IgD-negative memory B cell (primary cell): ENCODE measurements at regions not wholly inside any gene's neighbourhood (a gene's known extent, or its start where the extent isn't known, plus 50 kb on each side); places are given as distances from the start of the nearest gene placed in this dataset.

Experiments
- H3K27ac Mint-ChIP-seq, 3 donors: one replicate each; pipeline ENCODE4 v1.8.0; 2020 to 2022; ENCODE audit warnings: mild to moderate bottlenecking in 3 of 3, mixed read lengths in 3 of 3, moderate library complexity in 1 of 3
- H3K27me3 Mint-ChIP-seq: one replicate; pipeline ENCODE4 v1.8.0; 2021; ENCODE audit warnings: mixed read lengths
- H3K36me3 Mint-ChIP-seq: one replicate; pipeline ENCODE4 v1.8.0; 2020; ENCODE audit warnings: mild to moderate bottlenecking, mixed read lengths
- H3K4me1 Mint-ChIP-seq, 3 donors: one replicate each; pipeline ENCODE4 v1.8.0; 2020 to 2022; ENCODE audit warnings: mixed read lengths in 3 of 3, mild to moderate bottlenecking in 1 of 3
- H3K4me3 Mint-ChIP-seq, 4 donors: one replicate each; pipeline ENCODE4 v1.8.0; 2020 to 2022; ENCODE audit warnings: mild to moderate bottlenecking in 4 of 4, mixed read lengths in 4 of 4, moderate library complexity in 3 of 4
- H3K9me3 Mint-ChIP-seq, 3 donors: one replicate each; pipeline ENCODE4 v1.8.0; 2020 to 2021; ENCODE audit warnings: mixed read lengths in 3 of 3, mild to moderate bottlenecking in 1 of 3

GRCh38 chr2:2876331-2877221, 501.0 kb downstream of the EIPR1 start:
- no peak overlapping the region for H3K4me3 Mint-ChIP-seq
- H3K4me1 Mint-ChIP-seq = peaks cover 4 to 18% (median 9%) of the 10 kb centered on the region in 3 donors
- peaks cover 0 to 2% (median 0%) of the 10 kb centered on the region in 3 donors for H3K9me3 Mint-ChIP-seq
- peaks cover 1% of the 10 kb centered on the region for H3K27me3 Mint-ChIP-seq
- H3K27ac Mint-ChIP-seq = no peak overlapping the region
- no peaks in the 10 kb centered on the region for H3K36me3 Mint-ChIP-seq

- H3K9me3 Mint-ChIP-seq = peaks cover 0 to 2% (median 0%) of the 10 kb centered on the region in 3 donors
- H3K27me3 Mint-ChIP-seq = peaks cover 1% of the 10 kb centered on the region
- H3K36me3 Mint-ChIP-seq = no peaks in the 10 kb centered on the region
- H3K4me3 Mint-ChIP-seq = no peak overlapping the region
- H3K4me1 Mint-ChIP-seq = peaks cover 3 to 11% (median 4%) of the 10 kb centered on the region in 3 donors
- no peak overlapping the region for H3K27ac Mint-ChIP-seq
These were observed 501.8 kb downstream of the EIPR1 start for GRCh38 chr2:2875831-2876230.

GRCh38 chr2:2875296-2875695, 502.3 kb downstream of the EIPR1 start:
- no peak overlapping the region for H3K27ac Mint-ChIP-seq
- H3K9me3 Mint-ChIP-seq = peaks cover 0 to 2% (median 0%) of the 10 kb centered on the region in 3 donors
- H3K4me1 Mint-ChIP-seq = peaks cover 2 to 6% (median 4%) of the 10 kb centered on the region in 3 donors
- H3K4me3 Mint-ChIP-seq = no peak overlapping the region
- no peaks in the 10 kb centered on the region for H3K36me3 Mint-ChIP-seq
- peaks cover 1% of the 10 kb centered on the region for H3K27me3 Mint-ChIP-seq

- no peak overlapping the region for H3K4me3 Mint-ChIP-seq
- H3K27me3 Mint-ChIP-seq = peaks cover 1% of the 10 kb centered on the region
- H3K4me1 Mint-ChIP-seq = peaks cover under 1 to 4% (median 2%) of the 10 kb centered on the region in 3 donors
- no peaks in the 10 kb centered on the region for H3K36me3 Mint-ChIP-seq
- H3K27ac Mint-ChIP-seq = no peak overlapping the region
- peaks cover 0 to 2% (median 0%) of the 10 kb centered on the region in 3 donors for H3K9me3 Mint-ChIP-seq
These were observed 502.8 kb downstream of the EIPR1 start for GRCh38 chr2:2874805-2875204.

GRCh38 chr2:2874341-2874740, 503.3 kb downstream of the EIPR1 start:
- peaks cover 0 to 2% (median 0%) of the 10 kb centered on the region in 3 donors for H3K9me3 Mint-ChIP-seq
- H3K36me3 Mint-ChIP-seq = no peaks in the 10 kb centered on the region
- H3K27me3 Mint-ChIP-seq = peaks cover 1% of the 10 kb centered on the region
- peaks cover 0 to 2% (median 0%) of the 10 kb centered on the region in 3 donors for H3K4me1 Mint-ChIP-seq
- no peak overlapping the region for H3K27ac Mint-ChIP-seq
- H3K4me3 Mint-ChIP-seq = no peak overlapping the region

GRCh38 chr2:2873450-2873811, 504.2 kb downstream of the EIPR1 start:
- Mint-ChIP-seq H3K4me1 (peaks cover 0 to 2% (median 0%) of the 10 kb centered on the region in 3 donors), H3K27ac (no peak overlapping the region), H3K9me3 (peaks cover 0 to 2% (median 0%) of the 10 kb centered on the region in 3 donors), H3K4me3 (no peak overlapping the region), H3K36me3 (no peaks in the 10 kb centered on the region), H3K27me3 (peaks cover 1% of the 10 kb centered on the region)

- no peak overlapping the region for H3K27ac Mint-ChIP-seq
- no peaks in the 10 kb centered on the region for H3K36me3 Mint-ChIP-seq
- H3K4me3 Mint-ChIP-seq = no peak overlapping the region
- peaks cover 1% of the 10 kb centered on the region for H3K27me3 Mint-ChIP-seq
- H3K9me3 Mint-ChIP-seq = peaks cover 0 to 2% (median 0%) of the 10 kb centered on the region in 3 donors
- H3K4me1 Mint-ChIP-seq = peaks cover 0 to 2% (median 0%) of the 10 kb centered on the region in 3 donors
These were observed 504.7 kb downstream of the EIPR1 start for GRCh38 chr2:2872713-2873449.

GRCh38 chr2:2872309-2872617, 505.4 kb downstream of the EIPR1 start:
- no peak overlapping the region for H3K27ac Mint-ChIP-seq
- H3K27me3 Mint-ChIP-seq = peaks cover 1% of the 10 kb centered on the region
- no peak overlapping the region for H3K4me3 Mint-ChIP-seq
- H3K9me3 Mint-ChIP-seq = peaks cover 0 to 2% (median 0%) of the 10 kb centered on the region in 3 donors
- no peaks in the 10 kb centered on the region for H3K36me3 Mint-ChIP-seq
- H3K4me1 Mint-ChIP-seq = peaks cover 0 to 2% (median 0%) of the 10 kb centered on the region in 3 donors

GRCh38 chr2:2871480-2872308, 505.9 kb downstream of the EIPR1 start:
- Mint-ChIP-seq H3K4me3 (peak overlapping the region in 1 of 4 donors; percentile 2), H3K27ac (no peak overlapping the region), H3K4me1 (peaks cover 0 to 2% (median 0%) of the 10 kb centered on the region in 3 donors), H3K9me3 (no peaks in the 10 kb centered on the region), H3K36me3 (no peaks in the 10 kb centered on the region), H3K27me3 (peaks cover 1% of the 10 kb centered on the region)

- Mint-ChIP-seq H3K27ac (no peak overlapping the region), H3K4me3 (no peak overlapping the region), H3K4me1 (peaks cover 0 to 2% (median 0%) of the 10 kb centered on the region in 3 donors), H3K9me3 (no peaks in the 10 kb centered on the region), H3K27me3 (peaks cover 1% of the 10 kb centered on the region), H3K36me3 (no peaks in the 10 kb centered on the region)
These were observed 507.5 kb downstream of the EIPR1 start for GRCh38 chr2:2870106-2870505.

- Mint-ChIP-seq H3K9me3 (no peaks in the 10 kb centered on the region), H3K4me3 (no peak overlapping the region)
These were observed 508.1 kb downstream of the EIPR1 start for GRCh38 chr2:2869553-2869952.

GRCh38 chr2:2868085-2868484, 509.5 kb downstream of the EIPR1 start:
- H3K4me3 Mint-ChIP-seq = no peak overlapping the region
- H3K9me3 Mint-ChIP-seq = no peaks in the 10 kb centered on the region
- no peaks in the 10 kb centered on the region for H3K27me3 Mint-ChIP-seq
- no peaks in the 10 kb centered on the region for H3K36me3 Mint-ChIP-seq
- H3K4me1 Mint-ChIP-seq = no peaks in the 10 kb centered on the region
- H3K27ac Mint-ChIP-seq = no peak overlapping the region

More at GRCh38 chr2:2869553-2869952, 508.1 kb downstream of the EIPR1 start:
- Mint-ChIP-seq H3K4me1 (peaks cover 0 to 2% (median 0%) of the 10 kb centered on the region in 3 donors), H3K27me3 (no peaks in the 10 kb centered on the region), H3K27ac (no peak overlapping the region), H3K36me3 (no peaks in the 10 kb centered on the region)

GRCh38 chr2:2867397-2867979, 510.1 kb downstream of the EIPR1 start:
- Mint-ChIP-seq H3K27me3 (no peaks in the 10 kb centered on the region), H3K9me3 (no peaks in the 10 kb centered on the region), H3K27ac (no peak overlapping the region), H3K4me1 (no peaks in the 10 kb centered on the region), H3K36me3 (no peaks in the 10 kb centered on the region), H3K4me3 (no peak overlapping the region)

- no peaks in the 10 kb centered on the region for H3K27me3 Mint-ChIP-seq
- H3K27ac Mint-ChIP-seq = no peak overlapping the region
These were observed 511.2 kb downstream of the EIPR1 start for GRCh38 chr2:2866459-2866858.

More at GRCh38 chr2:2866459-2866858, 511.2 kb downstream of the EIPR1 start:
- H3K4me1 Mint-ChIP-seq = no peaks in the 10 kb centered on the region
- no peaks in the 10 kb centered on the region for H3K9me3 Mint-ChIP-seq
- no peak overlapping the region for H3K4me3 Mint-ChIP-seq
- H3K36me3 Mint-ChIP-seq = no peaks in the 10 kb centered on the region
